Activated naive CD4-positive, alpha-beta T cell treated with anti-CD3 and anti-CD28 coated beads, Interleukin-2, amount 50 U/mL, for 16 hours (primary cell): ENCODE measurements at regions not wholly inside any gene's neighbourhood (a gene's known extent, or its start where the extent isn't known, plus 50 kb on each side); places are given as distances from the start of the nearest gene placed in this dataset.
"Not testable (repeated sequence)": the region's sequence is repeated elsewhere in the genome, so short reads cannot be mapped to it uniquely, and the experiment has no call there.

Experiments
- DNase-seq: peaks from one replicate; pipeline ENCODE4 v3.0.0-alpha.2; 2020

GRCh38 chr5:72586788-72587530 is 79.7 kb upstream of the ZNF366 start:
- DNase-seq, result no peak

- DNase-seq, result no peak
Measured at GRCh38 chr5:72584466-72584865, 77.3 kb upstream of the ZNF366 start.

GRCh38 chr5:72579290-72579689 is 72.1 kb upstream of the ZNF366 start:
- DNase-seq, result not testable (repeated sequence)

- DNase-seq, result no peak
Measured at GRCh38 chr5:72572236-72572765, 65.1 kb upstream of the ZNF366 start.

GRCh38 chr5:72569408-72569944 is 62.3 kb upstream of the ZNF366 start:
- no peak for DNase-seq

- DNase-seq, result no peak
Measured at GRCh38 chr5:72566746-72567145, 59.5 kb upstream of the ZNF366 start.

- DNase-seq, result no peak
Measured at GRCh38 chr5:72565513-72566289, 58.5 kb upstream of the ZNF366 start.

GRCh38 chr5:72562717-72563116 is 55.5 kb upstream of the ZNF366 start:
- DNase-seq, result no peak

- DNase-seq, result no peak
Measured at GRCh38 chr5:72561148-72561972, 54.1 kb upstream of the ZNF366 start.

GRCh38 chr5:72559866-72560766 is 52.9 kb upstream of the ZNF366 start:
- DNase-seq, result no peak

- no peak for DNase-seq
Measured at GRCh38 chr5:72558383-72558782, 51.2 kb upstream of the ZNF366 start.

- DNase-seq, result no peak
Measured at GRCh38 chr5:72558046-72558336, 50.8 kb upstream of the ZNF366 start.

- no peak for DNase-seq
Measured at GRCh38 chr5:72557167-72558045, 50.2 kb upstream of the ZNF366 start.
